HepG2 (cell line): ENCODE measurements at regions not wholly inside any gene's neighbourhood (a gene's known extent, or its start where the extent isn't known, plus 50 kb on each side); places are given as distances from the start of the nearest gene placed in this dataset.

Experiments
- ATAC-seq: fragments of 200-7000 bp; cut with Tn5 transposase; 3 replicates; pipeline ENCODE4 v1.9.1; 2020; ENCODE audit warnings: mild to moderate bottlenecking, moderate library complexity
- BruUV-seq: library from RNA; stranded (reverse); fragments of 400-500 nt; replicated peaks from 2 replicates; lab custom pipeline; 2021; lab: Mats Ljungman, UMichigan
- CTCF ChIA-PET: fragments of 300-600 bp; formaldehyde crosslinking; extraction: SDS; loops from one replicate; lab custom pipeline; 2021; ENCODE audit warnings: low total read pairs, inconsistent platforms, low intra/inter-chr PET ratio; lab: Yijun Ruan, JAX
- POLR2A ChIA-PET: fragments of 350-600 bp; sonication (Branson Sonifier 250); formaldehyde crosslinking; loops from one replicate; lab custom pipeline; 2020; ENCODE audit warnings: antibody characterized with exemption, inconsistent platforms; lab: Yijun Ruan, JAX
- DNase-seq: peaks from one replicate; pipeline ENCODE4 v3.0.0-alpha.2; 2015; ENCODE audit warnings: low spot score
- FAIRE-seq: peaks from 3 replicates; lab custom pipeline; 2011; peaks lifted over from hg19 to GRCh38; lab: Jason Lieb, UNC
- H2AFZ ChIP-seq: one replicate; pipeline ENCODE4 v1.6.1; 2011; ENCODE audit warnings: low read length, inconsistent platforms
- H3K27ac ChIP-seq: fragments of 300-600 bp; 3 replicates; pipeline ENCODE4 v1.8.0; 2011; ENCODE audit warnings: mixed run types, mild to moderate bottlenecking, mixed read lengths, low read length, inconsistent platforms; ENCODE audit not compliant: insufficient read depth; ENCODE audit errors: extremely low read length
- H3K27me3 ChIP-seq, 2 experiments: fragments of 200-600 bp in 1 of 2; 2 replicates in 1 of 2; 3 replicates in 1 of 2; pipeline versions ENCODE4 v1.6.0 to v1.8.0; 2011; ENCODE audit warnings: low read length in 2 of 2, mild to moderate bottlenecking in 2 of 2, moderate library complexity in 2 of 2, inconsistent platforms in 1 of 2; ENCODE audit not compliant: insufficient read depth in 2 of 2, control insufficient read depth in 1 of 2
- H3K36me3 ChIP-seq, 2 experiments: fragments of 200-600 bp in 1 of 2; replicated peaks in 1 of 2; 2 replicates in 1 of 2; 3 replicates in 1 of 2; pipeline versions ENCODE4 v1.5.1 to v1.8.0; 2011; ENCODE audit warnings: low read length in 2 of 2, inconsistent platforms in 1 of 2; ENCODE audit not compliant: insufficient read depth in 2 of 2, control insufficient read depth in 1 of 2
- H3K4me1 ChIP-seq: 2 replicates; pipeline ENCODE4 v1.5.1; 2012; ENCODE audit warnings: low read length, inconsistent platforms; ENCODE audit not compliant: insufficient read depth
- H3K4me2 ChIP-seq: 2 replicates; pipeline ENCODE4 v1.6.0; 2011; ENCODE audit warnings: low read depth, low read length, inconsistent platforms
- H3K4me3 ChIP-seq, 3 experiments: fragments of 200-600 bp in 1 of 3; sonication (generic), shearing (Covaris generic) in 1 of 3; replicated peaks in 1 of 3; 2 replicates each; pipeline ENCODE4 v1.5.1; 2011 to 2016; ENCODE audit warnings: low read length in 3 of 3, inconsistent platforms in 2 of 3, low read depth in 2 of 3, mild to moderate bottlenecking in 2 of 3, control low read depth in 1 of 3, mixed read lengths in 1 of 3; ENCODE audit not compliant: insufficient read depth in 1 of 3
- H3K79me2 ChIP-seq: one replicate; pipeline ENCODE4 v1.6.1; 2011; ENCODE audit warnings: low read length, inconsistent platforms; ENCODE audit not compliant: insufficient read depth
- H3K9ac ChIP-seq: 2 replicates; pipeline ENCODE4 v1.6.0; 2011; ENCODE audit warnings: mild to moderate bottlenecking, low read depth, low read length, inconsistent platforms; ENCODE audit not compliant: insufficient read depth
- H3K9me3 ChIP-seq: 2 replicates; pipeline ENCODE4 v1.5.1; 2012; ENCODE audit warnings: mild to moderate bottlenecking, low read length
- H4K20me1 ChIP-seq: 2 replicates; pipeline ENCODE4 v1.6.0; 2011; ENCODE audit warnings: inconsistent platforms, mild to moderate bottlenecking, low read length, moderate library complexity; ENCODE audit not compliant: insufficient read depth
- HNF4A ChIP-seq: sonication (generic); formaldehyde crosslinking; IDR thresholded peaks from 2 replicates; pipeline ENCODE4 v1.4.0; 2020; ENCODE audit warnings: missing genetic modification reagents
- KAT8 ChIP-seq: IDR thresholded peaks from 2 replicates; pipeline ENCODE4 v1.6.1; 2016; ENCODE audit warnings: missing genetic modification reagents, missing compliant biosample characterization
- KLF13 ChIP-seq: sonication (generic); formaldehyde crosslinking; IDR thresholded peaks from 2 replicates; pipeline ENCODE4 v1.4.0; 2020; ENCODE audit warnings: mild to moderate bottlenecking, missing genetic modification reagents
- SKI ChIP-seq: fragments of 450-650 bp; IDR thresholded peaks from one replicate; pipeline ENCODE4 v1.6.1; 2018; ENCODE audit warnings: mild to moderate bottlenecking; ENCODE audit not compliant: partially characterized antibody
- TFDP2 ChIP-seq: sonication (generic); formaldehyde crosslinking; IDR thresholded peaks from 2 replicates; pipeline ENCODE4 v1.4.0; 2020; ENCODE audit warnings: missing genetic modification reagents
- ZNF224 ChIP-seq: sonication (generic); formaldehyde crosslinking; IDR thresholded peaks from 2 replicates; pipeline ENCODE4 v1.5.0; 2020; ENCODE audit warnings: mild to moderate bottlenecking, missing genetic modification reagents
- ZNF484 ChIP-seq: sonication (generic); formaldehyde crosslinking; IDR thresholded peaks from 2 replicates; pipeline ENCODE4 v1.5.1; 2020; ENCODE audit warnings: mild to moderate bottlenecking, low read depth, missing genetic modification reagents, borderline replicate concordance
- WGBS: methylation state at CpG from one replicate; pipeline ENCODE4 v1.1.6; 2017; ENCODE audit warnings: low lambda C conversion rate; 5-methylcytosine and 5-hydroxymethylcytosine counted together
- in situ Hi-C: cut with HindIII; loops from 2 replicates; pipeline ENCODE4 v1.10.0; 2017; ENCODE audit warnings: low pct_unique_long_range_greater_than_20kb; ENCODE audit not compliant: extremely low pct_ligation_motif_present
- intact Hi-C: fragments of 100-400 bp; cut with micrococcal nuclease; formaldehyde crosslinking; loops from one replicate; pipeline ENCODE4 v1.10.0; 2022; ENCODE audit not compliant: unreplicated experiment

- POLR2A ChIA-PET: no interaction called here
- TF ChIP-seq KAT8 (CRISPR knock-in tag) (no peak), SKI (no peak), ZNF224 (no peak)
- ATAC-seq: no peak
- no peak overlapping the region for H3K27ac ChIP-seq
- H3K36me3 ChIP-seq: no peaks in the 10 kb centered on the region
- no peaks in the 10 kb centered on the region for H3K79me2 ChIP-seq
- H3K9ac ChIP-seq: no peak overlapping the region
- H2AFZ ChIP-seq: no peak overlapping the region
- intact Hi-C loops (no loop called here), in situ Hi-C loops (loop anchor here (25.0 kb wide), 1 partner anchor 359 kb away; the partner anchor contains the start of gene KLF5)
- no peaks in the 10 kb centered on the region for H4K20me1 ChIP-seq
- no peak overlapping the region for H3K4me3 ChIP-seq
- no peak for DNase-seq
- FAIRE-seq: no peak
- 38% methylated on average over 7 of the region's 7 CpGs for WGBS
- no peaks in the 10 kb centered on the region for H3K9me3 ChIP-seq
- H3K27me3 ChIP-seq: no peaks in the 10 kb centered on the region
- no TSS peak for BruUV-seq
- no peaks in the 10 kb centered on the region for H3K4me1 ChIP-seq
- CTCF ChIA-PET: no interaction called here
- no peak overlapping the region for H3K4me2 ChIP-seq
These were observed 362.6 kb downstream of the KLF5 start for GRCh38 chr13:73421310-73421912.

- POLR2A ChIA-PET: no interaction called here
- FAIRE-seq (no peak), DNase-seq (no peak), ATAC-seq (no peak)
- no peak overlapping the region for H3K4me3 ChIP-seq
- H3K79me2 ChIP-seq: no peaks in the 10 kb centered on the region
- CTCF ChIA-PET: no interaction called here
- no TSS peak for BruUV-seq
- no peaks in the 10 kb centered on the region for H3K4me1 ChIP-seq
- no peak overlapping the region for H3K27ac ChIP-seq
- intact Hi-C loops: loop anchor here (5.0 kb wide), 1 partner anchor 362 kb away; the partner anchor contains the start of gene KLF5
- no peak for TF ChIP-seq KLF13 (CRISPR knock-in tag)
- TF ChIP-seq ZNF484 (CRISPR knock-in tag): no peak
- no peak for TF ChIP-seq HNF4A
- no peak for TF ChIP-seq TFDP2 (CRISPR knock-in tag)
- in situ Hi-C loops: loop anchor here (10.0 to 25.0 kb wide), 2 partner anchors 357 to 574 kb away; partner anchors contain the start of gene KLF5
- no peaks in the 10 kb centered on the region for H3K36me3 ChIP-seq
- H3K9me3 ChIP-seq: no peaks in the 10 kb centered on the region
- WGBS: 52% methylated on average over 1 of the region's 1 CpG
- no peaks in the 10 kb centered on the region for H3K27me3 ChIP-seq
- no peak overlapping the region for H3K9ac ChIP-seq
- no peak overlapping the region for H3K4me2 ChIP-seq
- no peaks in the 10 kb centered on the region for H4K20me1 ChIP-seq
- no peak overlapping the region for H2AFZ ChIP-seq
These were observed 360.4 kb downstream of the KLF5 start for GRCh38 chr13:73419186-73419585.
